ENCODE measurements at regions not wholly inside any gene's neighbourhood (a gene's known extent, or its start where the extent isn't known, plus 50 kb on each side); places are given as distances from the start of the nearest gene placed in this dataset.

- Mint-ChIP-seq H3K36me3 (no peaks in the 10 kb centered on the region), H3K27me3 (ENCODE audit: low read depth in 3 of 3) (no peaks in the 10 kb centered on the region), H3K27ac (no peak overlapping the region), H3K4me3 (no peak overlapping the region), H3K9me3 (peaks cover 0 to 2% (median 0%) of the 10 kb centered on the region in 7 donors), H3K4me1 (no peaks in the 10 kb centered on the region)
- Histone ChIP-seq H3K4me1 (ENCODE audit: control insufficient read depth in 1 of 2, insufficient read depth in 2 of 2, low read length in 2 of 2) (no peaks in the 10 kb centered on the region), H3K9ac (ENCODE audit: insufficient read depth, low read length, poor library complexity, severe bottlenecking) (no peak overlapping the region), H3K27ac (ENCODE audit: low read depth in 1 of 2, low read length in 2 of 2) (no peak overlapping the region), H4K20me1 (ENCODE audit: insufficient read depth, low read length) (no peaks in the 10 kb centered on the region), H3K27me3 (ENCODE audit: control insufficient read depth in 2 of 2, insufficient read depth in 2 of 2, low read length in 2 of 2) (no peaks in the 10 kb centered on the region), H3K36me3 (replicated peaks in 1 of 2; ENCODE audit: control insufficient read depth in 1 of 2, insufficient read depth in 2 of 2, low read length in 2 of 2) (no peaks in the 10 kb centered on the region), H3K4me2 (replicated peaks; ENCODE audit: extremely low read depth, low read length, poor library complexity, severe bottlenecking) (no peak overlapping the region), H3K79me2 (ENCODE audit: insufficient read depth, low read length) (no peaks in the 10 kb centered on the region), H3K4me3 (replicated peaks in 1 of 3; ENCODE audit: low read depth in 2 of 3, low read length in 3 of 3) (no peak overlapping the region), H3K9me3 (replicated peaks in 1 of 2; ENCODE audit: control insufficient read depth in 1 of 2, insufficient read depth in 1 of 2, low read length in 2 of 2) (no peaks in the 10 kb centered on the region), H2AFZ (ENCODE audit: insufficient read depth, low read depth, low read length, poor library complexity, severe bottlenecking) (no peak overlapping the region)
- no CpG with 5 or more reads among the region's 2 CpGs for WGBS (ENCODE audit: insufficient coverage)
- intact Hi-C loops (cut with micrococcal nuclease): no loop called here
- no peak for DNase-seq
- no peak for TF ChIP-seq CTCF (IDR thresholded peaks at IDR 0.05)
Measured at GRCh38 chr4:114225436-114225835, 246.0 kb upstream of the ARSJ start.

- H3K27me3 Mint-ChIP-seq (ENCODE audit: low read depth in 3 of 3): no peaks in the 10 kb centered on the region
- no peak for TF ChIP-seq CTCF (IDR thresholded peaks at IDR 0.05)
Measured at GRCh38 chr4:114226179-114226578, 246.7 kb upstream of the ARSJ start.

More at GRCh38 chr4:114226179-114226578, 246.7 kb upstream of the ARSJ start:
- no peaks in the 10 kb centered on the region for H3K4me1 Mint-ChIP-seq
- no CpG with 5 or more reads among the region's 3 CpGs for WGBS (ENCODE audit: insufficient coverage)
- Histone ChIP-seq H2AFZ (ENCODE audit: insufficient read depth, low read depth, low read length, poor library complexity, severe bottlenecking) (no peak overlapping the region), H3K27ac (ENCODE audit: low read depth in 1 of 2, low read length in 2 of 2) (no peak overlapping the region), H3K4me2 (replicated peaks; ENCODE audit: extremely low read depth, low read length, poor library complexity, severe bottlenecking) (no peak overlapping the region), H3K9me3 (replicated peaks in 1 of 2; ENCODE audit: control insufficient read depth in 1 of 2, insufficient read depth in 1 of 2, low read length in 2 of 2) (no peaks in the 10 kb centered on the region), H4K20me1 (ENCODE audit: insufficient read depth, low read length) (no peaks in the 10 kb centered on the region), H3K4me1 (ENCODE audit: control insufficient read depth in 1 of 2, insufficient read depth in 2 of 2, low read length in 2 of 2) (no peaks in the 10 kb centered on the region), H3K9ac (ENCODE audit: insufficient read depth, low read length, poor library complexity, severe bottlenecking) (no peak overlapping the region), H3K4me3 (replicated peaks in 1 of 3; ENCODE audit: low read depth in 2 of 3, low read length in 3 of 3) (no peak overlapping the region), H3K79me2 (ENCODE audit: insufficient read depth, low read length) (no peaks in the 10 kb centered on the region), H3K36me3 (replicated peaks in 1 of 2; ENCODE audit: control insufficient read depth in 1 of 2, insufficient read depth in 2 of 2, low read length in 2 of 2) (no peaks in the 10 kb centered on the region), H3K27me3 (ENCODE audit: control insufficient read depth in 2 of 2, insufficient read depth in 2 of 2, low read length in 2 of 2) (no peaks in the 10 kb centered on the region)
- no peak for DNase-seq
- intact Hi-C loops (cut with micrococcal nuclease): no loop called here
- H3K9me3 Mint-ChIP-seq: peaks cover 0 to 2% (median 0%) of the 10 kb centered on the region in 7 donors
- no peak overlapping the region for H3K4me3 Mint-ChIP-seq
- H3K36me3 Mint-ChIP-seq: no peaks in the 10 kb centered on the region
- no peak overlapping the region for H3K27ac Mint-ChIP-seq

Data from CD14-positive monocyte (primary cell).